HG02798 (cell line): ENCODE measurements at regions not wholly inside any gene's neighbourhood (a gene's known extent, or its start where the extent isn't known, plus 50 kb on each side); places are given as distances from the start of the nearest gene placed in this dataset.

Experiments used
- ATAC-seq: cut with Tn5 transposase; IDR thresholded peaks from one replicate; pipeline ENCODE4 v1.9.1; 2021; ENCODE audit warnings: mild to moderate bottlenecking; ENCODE audit not compliant: unreplicated experiment, poor library complexity

- no peak for ATAC-seq
These were observed 278.1 kb downstream of the AJAP1 start for GRCh38 chr1:4932311-4933030.

GRCh38 chr1:4931486-4931885, 277.1 kb downstream of the AJAP1 start:
- no peak for ATAC-seq

GRCh38 chr1:4928186-4928585, 273.8 kb downstream of the AJAP1 start:
- ATAC-seq, result no peak

- ATAC-seq, result no peak
These were observed 269.9 kb downstream of the AJAP1 start for GRCh38 chr1:4924356-4924755.

GRCh38 chr1:4916610-4917009, 262.2 kb downstream of the AJAP1 start:
- no peak for ATAC-seq

- no peak for ATAC-seq
These were observed 260.7 kb downstream of the AJAP1 start for GRCh38 chr1:4915154-4915553.

GRCh38 chr1:4908486-4908885, 254.1 kb downstream of the AJAP1 start:
- ATAC-seq, result no peak

- ATAC-seq, result no peak
These were observed 240.2 kb downstream of the AJAP1 start for GRCh38 chr1:4894566-4894965.

- no peak for ATAC-seq
These were observed 226.2 kb downstream of the AJAP1 start for GRCh38 chr1:4880626-4881025.

GRCh38 chr1:4877426-4877825, 223.0 kb downstream of the AJAP1 start:
- ATAC-seq, result no peak

GRCh38 chr1:4871373-4871772, 217.0 kb downstream of the AJAP1 start:
- ATAC-seq, result no peak

- no peak for ATAC-seq
These were observed 214.1 kb downstream of the AJAP1 start for GRCh38 chr1:4868521-4868920.

- ATAC-seq, result no peak
These were observed 202.0 kb downstream of the AJAP1 start for GRCh38 chr1:4856396-4856795.

- no peak for ATAC-seq
These were observed 200.0 kb downstream of the AJAP1 start for GRCh38 chr1:4854367-4854766.

- ATAC-seq, result no peak
These were observed 199.5 kb downstream of the AJAP1 start for GRCh38 chr1:4853904-4854303.

GRCh38 chr1:4851385-4852065, 197.1 kb downstream of the AJAP1 start:
- no peak for ATAC-seq

GRCh38 chr1:4848431-4848830, 194.0 kb downstream of the AJAP1 start:
- ATAC-seq, result no peak

- ATAC-seq, result no peak
These were observed 193.3 kb downstream of the AJAP1 start for GRCh38 chr1:4847711-4848110.
